CD4-positive, CD25-positive, alpha-beta regulatory T cell (primary cell): ENCODE measurements at regions not wholly inside any gene's neighbourhood (a gene's known extent, or its start where the extent isn't known, plus 50 kb on each side); places are given as distances from the start of the nearest gene placed in this dataset.

Source experiments
- ATAC-seq, 2 donors: fragments of 150-1000 bp; cut with Tn5 transposase; one replicate each; pipeline ENCODE4 v1.10.0; 2021; ENCODE audit warnings: low read depth in 2 of 2, moderate number of reproducible peaks in 2 of 2, moderate library complexity in 1 of 2
- DNase-seq, 3 donors: peaks; one replicate each; pipeline versions ENCODE4 v3.0.0 to v3.0.0-alpha.2; 2012 to 2022; ENCODE audit warnings: mixed read lengths in 1 of 3
- H3K27ac ChIP-seq: one replicate; pipeline ENCODE4 v1.7.0; 2013; ENCODE audit warnings: mild to moderate bottlenecking, low read length; ENCODE audit not compliant: insufficient read depth, poor library complexity, severe bottlenecking
- H3K27me3 ChIP-seq: one replicate; pipeline ENCODE4 v1.7.0; 2013; ENCODE audit warnings: low read length; ENCODE audit not compliant: control insufficient read depth, insufficient read depth
- H3K36me3 ChIP-seq: one replicate; pipeline ENCODE4 v1.7.0; 2013; ENCODE audit warnings: mild to moderate bottlenecking, low read length, moderate library complexity; ENCODE audit not compliant: control insufficient read depth, insufficient read depth
- H3K4me1 ChIP-seq: 2 replicates; pipeline ENCODE4 v1.7.0; 2013; ENCODE audit warnings: mild to moderate bottlenecking, low read length; ENCODE audit not compliant: insufficient read depth, control insufficient read depth, poor library complexity, severe bottlenecking
- H3K4me3 ChIP-seq: one replicate; pipeline ENCODE4 v1.7.0; 2013; ENCODE audit warnings: low read depth, mild to moderate bottlenecking, low read length, moderate library complexity
- H3K9me3 ChIP-seq, 2 experiments: 1 replicate in 1 of 2; 2 replicates in 1 of 2; pipeline ENCODE4 v1.7.0; 2013; ENCODE audit warnings: low read length in 2 of 2, mild to moderate bottlenecking in 1 of 2, moderate library complexity in 1 of 2; ENCODE audit not compliant: control insufficient read depth in 2 of 2
- H3K27ac Mint-ChIP-seq, 3 donors: one replicate each; pipeline ENCODE4 v1.8.0; 2020 to 2022; ENCODE audit warnings: mild to moderate bottlenecking in 3 of 3, mixed read lengths in 3 of 3, moderate library complexity in 2 of 3
- H3K27me3 Mint-ChIP-seq: one replicate; pipeline ENCODE4 v1.8.0; 2022; ENCODE audit warnings: mild to moderate bottlenecking, mixed read lengths
- H3K36me3 Mint-ChIP-seq: one replicate; pipeline ENCODE4 v1.8.0; 2020; ENCODE audit warnings: mixed read lengths
- H3K4me1 Mint-ChIP-seq, 4 donors: one replicate each; pipeline ENCODE4 v1.8.0; 2020 to 2022; ENCODE audit warnings: mixed read lengths in 4 of 4, mild to moderate bottlenecking in 1 of 4
- H3K4me3 Mint-ChIP-seq, 4 donors: one replicate each; pipeline ENCODE4 v1.8.0; 2020 to 2022; ENCODE audit warnings: mild to moderate bottlenecking in 4 of 4, mixed read lengths in 4 of 4, moderate library complexity in 3 of 4
- H3K9me3 Mint-ChIP-seq, 7 donors: one replicate each; pipeline ENCODE4 v1.8.0; 2020 to 2022; ENCODE audit warnings: mixed read lengths in 7 of 7, mild to moderate bottlenecking in 3 of 7, moderate library complexity in 2 of 7

DNA sequence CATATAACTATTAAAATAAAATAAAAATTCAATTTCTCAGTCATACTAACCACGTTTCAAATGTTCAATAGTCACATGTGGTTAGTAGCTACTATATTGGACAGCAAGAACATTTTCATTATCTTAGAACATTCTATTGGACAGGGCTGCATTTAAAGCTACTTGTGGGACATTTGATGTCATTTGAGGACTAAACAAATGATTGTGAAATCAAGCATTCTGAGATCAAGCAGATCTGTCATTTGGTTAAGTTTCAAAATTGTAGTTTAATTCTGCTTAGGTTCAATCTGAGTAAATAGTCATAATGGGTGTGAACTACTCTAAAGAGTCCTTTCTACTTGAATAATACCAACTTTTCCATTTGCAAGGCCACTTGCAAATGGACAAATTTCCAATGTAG is 226.9 kb upstream of the C9orf72 start:
- no peaks in the 10 kb centered on the region for H3K9me3 ChIP-seq
- ATAC-seq (no peak), DNase-seq (no peak)
- H3K4me3 ChIP-seq, result no peak overlapping the region
- no peaks in the 10 kb centered on the region for H3K27me3 ChIP-seq
- peaks cover 0 to 7% (median 0%) of the 10 kb centered on the region in 7 donors for H3K9me3 Mint-ChIP-seq
- no peaks in the 10 kb centered on the region for H3K4me1 ChIP-seq
- H3K27ac Mint-ChIP-seq, result no peak overlapping the region
- H3K36me3 ChIP-seq, result no peaks in the 10 kb centered on the region
- no peaks in the 10 kb centered on the region for H3K4me1 Mint-ChIP-seq
- no peaks in the 10 kb centered on the region for H3K27me3 Mint-ChIP-seq
- H3K4me3 Mint-ChIP-seq, result no peak overlapping the region
- H3K27ac ChIP-seq, result no peak overlapping the region
- no peaks in the 10 kb centered on the region for H3K36me3 Mint-ChIP-seq

GRCh38 chr9:27800692-27801370 is 227.6 kb upstream of the C9orf72 start:
- H3K4me3 ChIP-seq, result no peak overlapping the region
- no peaks in the 10 kb centered on the region for H3K36me3 Mint-ChIP-seq
- H3K4me1 ChIP-seq, result no peaks in the 10 kb centered on the region
- no peaks in the 10 kb centered on the region for H3K36me3 ChIP-seq
- H3K9me3 Mint-ChIP-seq, result peaks cover 0 to 7% (median 0%) of the 10 kb centered on the region in 7 donors
- no peaks in the 10 kb centered on the region for H3K27me3 Mint-ChIP-seq
- no peak for ATAC-seq
- H3K27ac Mint-ChIP-seq, result no peak overlapping the region
- no peaks in the 10 kb centered on the region for H3K9me3 ChIP-seq
- H3K27ac ChIP-seq, result no peak overlapping the region
- no peak overlapping the region for H3K4me3 Mint-ChIP-seq
- no peaks in the 10 kb centered on the region for H3K4me1 Mint-ChIP-seq
- no peaks in the 10 kb centered on the region for H3K27me3 ChIP-seq
- DNase-seq, result no peak

DNA sequence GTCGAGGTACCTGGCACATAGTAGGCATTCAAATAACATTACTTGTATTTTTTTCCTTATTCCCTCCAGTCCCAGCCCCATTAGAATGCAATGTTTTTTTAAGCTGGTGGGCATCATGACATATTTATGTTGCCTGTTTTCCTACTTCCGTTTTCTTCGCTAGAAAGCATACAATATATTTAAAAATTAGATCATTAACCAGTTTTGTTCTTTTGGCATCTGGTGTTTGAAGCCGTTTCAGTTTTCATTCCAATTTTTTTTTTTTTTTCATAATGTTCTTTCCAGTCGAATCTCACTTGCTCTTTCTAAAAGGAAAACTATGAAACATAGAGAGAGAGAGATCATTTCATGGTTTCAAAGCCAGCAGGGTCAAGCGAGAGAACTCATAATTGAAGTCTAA is 228.3 kb upstream of the C9orf72 start:
- no peak overlapping the region for H3K4me3 ChIP-seq
- H3K9me3 ChIP-seq, result no peaks in the 10 kb centered on the region
- H3K4me3 Mint-ChIP-seq, result no peak overlapping the region
- H3K36me3 Mint-ChIP-seq, result no peaks in the 10 kb centered on the region
- ATAC-seq, result no peak
- peaks cover 0 to 7% (median 0%) of the 10 kb centered on the region in 7 donors for H3K9me3 Mint-ChIP-seq
- H3K36me3 ChIP-seq, result no peaks in the 10 kb centered on the region
- no peaks in the 10 kb centered on the region for H3K4me1 Mint-ChIP-seq
- no peaks in the 10 kb centered on the region for H3K4me1 ChIP-seq
- no peak overlapping the region for H3K27ac Mint-ChIP-seq
- no peak overlapping the region for H3K27ac ChIP-seq
- H3K27me3 ChIP-seq, result no peaks in the 10 kb centered on the region
- no peak for DNase-seq
- H3K27me3 Mint-ChIP-seq, result no peaks in the 10 kb centered on the region

GRCh38 chr9:27802418-27802817 is 229.1 kb upstream of the C9orf72 start:
- no peaks in the 10 kb centered on the region for H3K4me1 Mint-ChIP-seq
- ATAC-seq (no peak), DNase-seq (no peak)
- H3K36me3 ChIP-seq, result no peaks in the 10 kb centered on the region
- no peak overlapping the region for H3K4me3 ChIP-seq
- no peak overlapping the region for H3K4me3 Mint-ChIP-seq
- H3K27ac Mint-ChIP-seq, result no peak overlapping the region
- no peaks in the 10 kb centered on the region for H3K27me3 Mint-ChIP-seq
- no peaks in the 10 kb centered on the region for H3K36me3 Mint-ChIP-seq
- no peaks in the 10 kb centered on the region for H3K9me3 ChIP-seq
- H3K27me3 ChIP-seq, result no peaks in the 10 kb centered on the region
- no peak overlapping the region for H3K27ac ChIP-seq
- no peaks in the 10 kb centered on the region for H3K4me1 ChIP-seq
- H3K9me3 Mint-ChIP-seq, result peaks cover 0 to 7% (median 0%) of the 10 kb centered on the region in 7 donors

DNA sequence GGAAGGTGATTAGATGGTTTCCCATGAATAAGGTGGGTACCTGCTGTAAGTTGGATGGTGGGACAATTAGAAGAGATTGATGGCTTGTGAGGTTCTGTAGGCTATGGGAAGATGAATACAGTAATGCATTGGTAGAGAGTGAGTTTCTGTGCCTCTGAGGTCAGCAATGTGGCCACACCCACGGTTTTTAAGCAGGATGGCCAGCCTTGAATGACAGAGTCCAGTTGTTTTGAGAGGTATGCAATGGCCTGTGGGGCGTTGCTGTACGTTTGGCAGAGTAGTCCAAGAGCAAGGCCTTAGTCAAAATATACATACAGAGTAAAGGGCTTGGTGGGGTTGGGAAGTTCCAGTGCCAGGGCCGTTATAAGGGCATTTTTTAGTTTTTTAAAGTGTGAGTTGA is 235.6 kb upstream of the C9orf72 start:
- H3K27me3 ChIP-seq, result no peaks in the 10 kb centered on the region
- Mint-ChIP-seq H3K4me1 (no peaks in the 10 kb centered on the region), H3K27me3 (no peaks in the 10 kb centered on the region), H3K27ac (no peak overlapping the region), H3K36me3 (no peaks in the 10 kb centered on the region), H3K4me3 (no peak overlapping the region), H3K9me3 (peaks cover 0 to 11% (median 2%) of the 10 kb centered on the region in 7 donors)
- H3K27ac ChIP-seq, result no peak overlapping the region
- no peak for ATAC-seq
- H3K9me3 ChIP-seq, result no peaks in the 10 kb centered on the region
- no peaks in the 10 kb centered on the region for H3K4me1 ChIP-seq
- DNase-seq, result no peak
- no peaks in the 10 kb centered on the region for H3K36me3 ChIP-seq
- no peak overlapping the region for H3K4me3 ChIP-seq

GRCh38 chr9:27817747-27818146 is 244.5 kb upstream of the C9orf72 start:
- Histone ChIP-seq H3K4me1 (no peaks in the 10 kb centered on the region), H3K27me3 (no peaks in the 10 kb centered on the region), H3K36me3 (no peaks in the 10 kb centered on the region), H3K9me3 (no peaks in the 10 kb centered on the region), H3K27ac (no peak overlapping the region), H3K4me3 (no peak overlapping the region)
- Mint-ChIP-seq H3K27me3 (no peaks in the 10 kb centered on the region), H3K27ac (no peak overlapping the region), H3K4me3 (no peak overlapping the region), H3K9me3 (peaks cover 0 to 7% (median 1%) of the 10 kb centered on the region in 7 donors), H3K4me1 (no peaks in the 10 kb centered on the region), H3K36me3 (no peaks in the 10 kb centered on the region)
- no peak for ATAC-seq
- DNase-seq, result no peak

GRCh38 chr9:27818348-27818747 is 245.1 kb upstream of the C9orf72 start:
- no peak for ATAC-seq
- H3K36me3 ChIP-seq, result no peaks in the 10 kb centered on the region
- no peak overlapping the region for H3K27ac ChIP-seq
- H3K4me3 ChIP-seq, result no peak overlapping the region
- DNase-seq, result no peak
- H3K36me3 Mint-ChIP-seq, result no peaks in the 10 kb centered on the region
- H3K27me3 Mint-ChIP-seq, result no peaks in the 10 kb centered on the region
- no peaks in the 10 kb centered on the region for H3K4me1 ChIP-seq
- H3K9me3 ChIP-seq, result no peaks in the 10 kb centered on the region
- H3K9me3 Mint-ChIP-seq, result peaks cover 0 to 3% (median 1%) of the 10 kb centered on the region in 7 donors
- H3K4me1 Mint-ChIP-seq, result no peaks in the 10 kb centered on the region
- no peaks in the 10 kb centered on the region for H3K27me3 ChIP-seq
- no peak overlapping the region for H3K4me3 Mint-ChIP-seq
- H3K27ac Mint-ChIP-seq, result no peak overlapping the region

GRCh38 chr9:27828908-27829307 is 255.6 kb upstream of the C9orf72 start:
- Histone ChIP-seq H3K9me3 (no peaks in the 10 kb centered on the region), H3K27me3 (no peaks in the 10 kb centered on the region), H3K27ac (no peak overlapping the region), H3K36me3 (no peaks in the 10 kb centered on the region), H3K4me3 (no peak overlapping the region), H3K4me1 (no peaks in the 10 kb centered on the region)
- Mint-ChIP-seq H3K27ac (no peak overlapping the region), H3K9me3 (peaks cover 0 to 6% (median 2%) of the 10 kb centered on the region in 7 donors), H3K27me3 (no peaks in the 10 kb centered on the region), H3K4me3 (no peak overlapping the region), H3K4me1 (no peaks in the 10 kb centered on the region), H3K36me3 (no peaks in the 10 kb centered on the region)
- ATAC-seq, result no peak
- DNase-seq, result no peak
